ENCODE measurements at regions not wholly inside any gene's neighbourhood (a gene's known extent, or its start where the extent isn't known, plus 50 kb on each side); places are given as distances from the start of the nearest gene placed in this dataset.
A peak's percentile ranks its signal among the peaks of the same experiment; 100 is the strongest.
"Not testable (repeated sequence)": the region's sequence is repeated elsewhere in the genome, so short reads cannot be mapped to it uniquely, and the experiment has no call there.

GRCh38 chr18:1150344-1150743 lies 245.7 kb downstream of the ADCYAP1 start:
- no peak for DNase-seq

- not testable (repeated sequence) for DNase-seq
Measured at GRCh38 chr18:1152958-1153357, 248.3 kb downstream of the ADCYAP1 start.

- no peak for DNase-seq
Measured at GRCh38 chr18:1173593-1173992, 268.9 kb downstream of the ADCYAP1 start.

- DNase-seq: no peak
Measured at GRCh38 chr18:1177232-1177631, 272.6 kb downstream of the ADCYAP1 start.

GRCh38 chr18:1191341-1191740 lies 286.7 kb downstream of the ADCYAP1 start:
- no peak for DNase-seq

GRCh38 chr18:1213126-1213525 lies 308.5 kb downstream of the ADCYAP1 start:
- DNase-seq: no peak

- DNase-seq: no peak
Measured at GRCh38 chr18:1222880-1223279, 318.2 kb downstream of the ADCYAP1 start.

- no peak for DNase-seq
Measured at GRCh38 chr18:1227025-1227424, 322.4 kb downstream of the ADCYAP1 start.

GRCh38 chr18:1229634-1230033 lies 325.0 kb downstream of the ADCYAP1 start:
- DNase-seq: no peak

GRCh38 chr18:1232867-1233266 lies 328.2 kb downstream of the ADCYAP1 start:
- no peak for DNase-seq

- no peak for DNase-seq
Measured at GRCh38 chr18:1240701-1241100, 336.0 kb downstream of the ADCYAP1 start.

- DNase-seq: no peak
Measured at GRCh38 chr18:1244397-1245122, 339.9 kb downstream of the ADCYAP1 start.

GRCh38 chr18:1246827-1247226 lies 342.2 kb downstream of the ADCYAP1 start:
- DNase-seq: peak; percentile 30

GRCh38 chr18:1252534-1252933 lies 347.9 kb downstream of the ADCYAP1 start:
- no peak for DNase-seq

- no peak for DNase-seq
Measured at GRCh38 chr18:1252936-1253335, 348.3 kb downstream of the ADCYAP1 start.

GRCh38 chr18:1253827-1254226 lies 349.2 kb downstream of the ADCYAP1 start:
- no peak for DNase-seq

GRCh38 chr18:1261054-1261453 lies 356.4 kb downstream of the ADCYAP1 start:
- DNase-seq: no peak

GRCh38 chr18:1267021-1267420 lies 362.4 kb downstream of the ADCYAP1 start:
- no peak for DNase-seq

GRCh38 chr18:1270081-1270480 lies 365.4 kb downstream of the ADCYAP1 start:
- DNase-seq: peak; percentile 94

GRCh38 chr18:1273469-1273868 lies 368.8 kb downstream of the ADCYAP1 start:
- DNase-seq: no peak

- no peak for DNase-seq
Measured at GRCh38 chr18:1292167-1292566, 387.5 kb downstream of the ADCYAP1 start.

- DNase-seq: no peak
Measured at GRCh38 chr18:1294229-1294628, 389.6 kb downstream of the ADCYAP1 start.

GRCh38 chr18:1296237-1296636 lies 391.6 kb downstream of the ADCYAP1 start:
- DNase-seq: no peak

- DNase-seq: peak; percentile 49
Measured at GRCh38 chr18:1302861-1303260, 398.2 kb downstream of the ADCYAP1 start.

GRCh38 chr18:1304392-1304992 lies 399.8 kb downstream of the ADCYAP1 start:
- DNase-seq: no peak
